CMK (cell line): ENCODE measurements at regions not wholly inside any gene's neighbourhood (a gene's known extent, or its start where the extent isn't known, plus 50 kb on each side); places are given as distances from the start of the nearest gene placed in this dataset.

Experiments used
- DNase-seq: peaks from one replicate; pipeline ENCODE4 v3.0.0-alpha.2; 2010; ENCODE audit warnings: low read depth

DNA sequence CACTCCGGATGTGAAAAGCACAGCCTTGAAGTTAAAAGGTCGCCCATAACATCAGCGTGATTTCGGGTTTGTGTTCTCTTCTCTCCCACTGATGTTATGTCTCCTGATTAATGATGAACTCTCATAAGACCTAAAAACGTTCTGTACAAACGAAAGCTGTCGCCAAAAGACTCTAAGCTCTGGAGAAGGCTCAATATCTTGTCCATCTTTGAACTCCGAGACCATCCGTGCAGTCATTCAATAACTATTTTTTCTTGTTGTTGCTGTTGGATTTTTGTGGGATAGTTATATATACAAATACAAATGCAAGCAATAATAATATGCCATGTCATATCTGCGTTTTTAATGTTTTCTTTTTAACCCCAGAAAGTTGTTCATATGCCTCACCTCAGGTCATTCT is 291.8 kb upstream of the MARCKS start:
- no peak for DNase-seq

DNA sequence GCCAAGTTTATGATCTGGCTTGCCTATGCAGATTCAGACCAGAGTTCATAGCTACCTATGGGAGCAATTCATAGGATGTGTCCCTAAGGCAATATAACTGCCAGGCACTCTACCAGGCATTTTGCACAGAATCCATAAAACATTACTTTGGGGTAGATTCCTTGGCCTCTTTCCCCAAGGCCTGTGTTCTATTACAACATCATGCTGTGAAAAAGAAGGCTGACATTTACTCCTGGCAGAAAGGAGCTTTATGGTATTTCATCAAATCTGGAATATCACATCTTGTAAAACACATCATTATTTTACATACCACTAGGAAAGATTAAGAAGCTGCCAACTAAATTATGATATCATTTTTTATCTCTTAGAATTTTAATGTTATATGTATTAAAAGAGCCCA is 287.0 kb upstream of the MARCKS start:
- DNase-seq: no peak

DNA sequence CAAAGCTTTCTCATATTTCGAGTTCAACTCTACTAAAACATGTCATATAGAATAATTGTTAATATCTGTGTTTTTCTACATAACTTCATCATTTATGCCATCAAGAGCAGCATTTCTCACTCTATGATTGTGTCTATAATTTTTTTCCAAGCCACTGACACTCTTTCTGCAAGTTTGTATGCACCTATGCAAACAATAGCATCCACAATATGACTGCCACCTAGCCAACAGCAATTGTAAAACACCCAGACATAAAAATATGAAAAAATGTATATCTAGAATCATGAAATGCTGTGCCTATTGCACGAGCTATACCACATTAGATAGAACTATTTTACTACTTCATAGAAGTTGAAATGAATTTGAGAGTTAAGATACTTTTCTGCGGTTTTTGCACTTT is 286.5 kb upstream of the MARCKS start:
- DNase-seq: no peak

DNA sequence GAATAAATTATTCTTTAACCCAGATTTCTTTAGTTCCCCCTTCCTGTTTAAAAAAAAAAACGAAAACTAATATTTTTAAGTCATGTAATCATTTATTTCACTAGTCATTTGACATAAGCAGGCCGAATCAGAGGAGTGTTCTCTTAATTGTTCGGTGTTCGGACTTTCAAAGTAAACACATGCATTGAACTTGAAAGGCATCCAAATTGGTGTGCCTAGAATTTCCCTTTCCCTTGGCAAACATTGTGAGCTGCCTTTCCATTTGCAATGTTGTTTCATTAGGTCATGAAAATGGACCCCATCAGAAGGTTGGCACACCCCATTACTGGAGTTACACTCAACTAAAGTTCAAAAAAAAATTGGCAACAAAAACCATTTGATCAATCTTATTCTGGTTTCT is 283.0 kb upstream of the MARCKS start:
- no peak for DNase-seq

DNA sequence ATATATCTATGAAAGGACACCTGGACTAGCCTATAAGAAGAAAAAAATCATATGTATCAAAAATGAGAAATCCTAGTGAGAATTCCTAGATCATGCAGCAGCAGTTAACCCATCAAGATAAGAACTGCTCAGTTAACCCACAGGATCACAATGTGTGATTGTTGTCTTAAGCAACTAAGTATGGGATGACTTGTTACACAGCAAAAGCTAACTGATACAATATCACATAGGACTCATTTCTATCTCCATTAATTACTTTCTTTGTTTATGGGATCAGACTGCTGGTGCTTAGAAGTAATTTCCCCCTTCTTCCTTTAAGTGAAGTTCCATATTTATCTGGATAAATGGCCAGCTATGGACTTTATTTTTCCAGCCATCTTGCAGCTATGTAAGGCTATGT is 280.8 kb upstream of the MARCKS start:
- DNase-seq: no peak

DNA sequence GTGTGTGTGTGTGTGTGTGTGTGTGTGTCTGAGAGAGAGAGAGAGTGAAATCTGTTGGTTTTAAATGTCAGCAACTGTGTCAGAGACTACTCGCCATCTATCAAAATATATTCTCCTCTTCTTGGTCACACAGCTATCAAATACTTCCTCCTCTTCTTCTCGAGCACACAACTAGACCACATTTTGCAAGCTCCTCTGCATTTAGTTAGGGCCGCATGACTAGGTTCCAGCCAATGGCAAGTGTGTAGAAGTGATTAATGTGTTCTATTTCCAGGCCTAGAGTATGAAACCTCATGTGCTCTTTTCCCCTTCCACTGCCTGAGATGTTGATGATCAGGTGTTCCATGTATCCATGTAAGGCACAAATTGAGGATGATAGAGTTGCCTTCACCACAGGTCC is 278.5 kb upstream of the MARCKS start:
- DNase-seq: no peak

DNA sequence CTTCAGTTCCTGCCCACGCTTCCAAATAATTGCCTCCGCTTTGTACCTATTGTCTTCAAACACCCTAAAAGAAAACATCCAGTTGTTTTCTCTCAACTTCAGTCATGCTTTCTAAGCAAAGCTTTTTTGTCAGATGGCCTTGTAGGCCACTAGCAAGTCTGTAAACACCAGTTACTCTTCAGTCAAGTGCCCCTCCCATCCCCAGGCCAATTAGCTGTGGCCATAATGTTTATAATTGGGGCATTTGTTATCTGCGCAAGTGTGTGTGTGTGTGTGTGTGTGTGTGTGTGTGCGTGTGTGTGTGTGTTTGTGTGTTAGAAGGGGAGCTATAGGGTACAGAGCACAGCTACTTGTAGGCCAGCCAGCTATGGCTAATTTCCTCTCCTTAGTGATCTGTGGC is 272.4 kb upstream of the MARCKS start:
- DNase-seq: no peak

DNA sequence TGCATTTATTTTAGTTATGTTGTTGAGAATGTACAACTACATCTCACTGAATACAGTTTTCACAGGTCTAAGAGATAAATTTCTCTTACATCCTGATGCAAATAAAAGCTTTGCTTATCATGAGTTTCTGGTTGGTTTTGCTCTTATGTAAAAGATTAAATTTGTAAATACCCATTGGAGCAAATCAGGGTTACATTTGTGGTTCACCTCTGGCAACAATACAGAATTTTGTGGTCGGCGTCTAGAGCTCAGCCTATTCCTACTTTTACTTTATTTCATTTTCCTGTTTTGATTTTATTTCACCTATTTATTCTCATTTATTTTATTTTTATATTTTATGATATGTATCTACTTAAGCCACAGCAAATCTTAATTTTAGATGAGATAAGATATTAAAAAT is 271.9 kb upstream of the MARCKS start:
- DNase-seq: no peak

DNA sequence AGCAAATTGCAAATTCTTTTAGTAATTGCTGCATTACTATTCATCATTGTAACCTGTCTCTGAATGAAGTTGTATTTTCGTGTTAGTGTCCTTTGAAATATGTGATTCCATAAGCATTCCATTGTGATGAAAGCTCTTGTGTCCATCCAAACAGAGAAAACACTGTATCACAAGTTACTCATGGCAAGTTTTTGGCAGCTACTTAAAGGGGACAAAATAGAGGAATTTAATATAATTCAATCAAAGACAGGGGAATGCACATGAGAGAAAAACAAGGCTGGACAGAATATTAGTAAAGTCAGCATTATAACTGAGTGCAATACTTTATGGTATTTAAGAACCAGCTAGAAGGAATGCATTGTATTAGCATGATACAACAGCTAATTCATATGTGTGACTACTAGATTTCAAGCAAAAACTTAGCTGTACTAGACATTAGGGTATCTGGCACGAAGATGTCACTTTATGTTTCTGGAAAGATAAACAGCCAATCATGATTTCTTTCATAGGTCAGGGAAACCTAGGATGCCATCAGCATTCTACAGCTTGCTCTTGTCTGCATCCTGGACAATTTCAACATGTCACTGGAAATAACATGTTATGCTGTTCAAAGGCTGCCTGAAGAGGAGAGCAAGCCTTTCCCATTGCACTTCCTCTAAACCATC is 270.6 kb upstream of the MARCKS start:
- DNase-seq: no peak

DNA sequence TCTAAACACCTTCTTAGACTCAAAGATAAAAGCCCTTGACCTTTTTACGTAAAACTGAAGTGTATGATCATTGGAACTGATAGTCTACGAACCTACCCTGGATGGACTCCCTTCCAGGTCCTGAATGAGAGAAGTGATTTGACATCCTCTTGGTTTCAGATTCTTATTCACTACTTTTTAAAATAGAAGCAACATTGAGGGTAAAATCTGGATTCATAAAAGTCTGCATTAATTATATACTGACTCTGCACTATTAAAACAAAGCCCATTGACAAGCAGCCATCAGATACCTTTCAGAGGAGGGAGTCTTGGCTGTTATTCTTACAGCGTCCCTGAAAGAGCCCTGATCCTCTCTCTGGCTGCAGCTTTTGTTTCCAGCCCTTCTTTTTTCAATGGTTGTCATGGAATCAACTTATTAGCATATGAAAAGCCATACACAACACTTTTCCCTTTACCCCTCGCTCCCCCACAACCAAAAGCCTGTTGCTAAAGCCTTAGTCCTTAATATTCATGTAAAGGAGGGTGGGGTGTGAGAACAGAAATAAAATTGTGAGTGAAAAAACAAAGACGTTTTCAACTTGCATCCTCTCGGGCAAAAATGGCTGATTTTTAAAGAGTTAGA is 270.0 kb upstream of the MARCKS start:
- DNase-seq: no peak

DNA sequence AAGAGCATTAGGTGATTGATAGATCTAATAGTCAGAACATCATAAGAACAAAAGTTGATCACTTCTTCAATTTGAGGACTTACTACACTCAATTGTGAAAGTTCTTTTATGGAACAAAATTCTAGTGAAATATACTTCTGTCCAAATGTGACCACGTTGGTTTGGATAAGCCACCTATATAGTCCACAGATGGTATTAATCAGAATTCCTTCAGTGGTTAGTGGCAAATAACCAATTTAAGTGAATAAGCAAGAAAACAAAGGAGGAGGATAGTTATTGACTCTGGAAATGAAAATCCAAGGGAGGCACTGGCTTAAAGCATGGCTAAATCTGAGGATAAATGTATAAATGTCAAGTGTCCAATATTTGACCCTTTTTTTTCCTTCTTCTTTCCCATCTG is 268.5 kb upstream of the MARCKS start:
- no peak for DNase-seq

DNA sequence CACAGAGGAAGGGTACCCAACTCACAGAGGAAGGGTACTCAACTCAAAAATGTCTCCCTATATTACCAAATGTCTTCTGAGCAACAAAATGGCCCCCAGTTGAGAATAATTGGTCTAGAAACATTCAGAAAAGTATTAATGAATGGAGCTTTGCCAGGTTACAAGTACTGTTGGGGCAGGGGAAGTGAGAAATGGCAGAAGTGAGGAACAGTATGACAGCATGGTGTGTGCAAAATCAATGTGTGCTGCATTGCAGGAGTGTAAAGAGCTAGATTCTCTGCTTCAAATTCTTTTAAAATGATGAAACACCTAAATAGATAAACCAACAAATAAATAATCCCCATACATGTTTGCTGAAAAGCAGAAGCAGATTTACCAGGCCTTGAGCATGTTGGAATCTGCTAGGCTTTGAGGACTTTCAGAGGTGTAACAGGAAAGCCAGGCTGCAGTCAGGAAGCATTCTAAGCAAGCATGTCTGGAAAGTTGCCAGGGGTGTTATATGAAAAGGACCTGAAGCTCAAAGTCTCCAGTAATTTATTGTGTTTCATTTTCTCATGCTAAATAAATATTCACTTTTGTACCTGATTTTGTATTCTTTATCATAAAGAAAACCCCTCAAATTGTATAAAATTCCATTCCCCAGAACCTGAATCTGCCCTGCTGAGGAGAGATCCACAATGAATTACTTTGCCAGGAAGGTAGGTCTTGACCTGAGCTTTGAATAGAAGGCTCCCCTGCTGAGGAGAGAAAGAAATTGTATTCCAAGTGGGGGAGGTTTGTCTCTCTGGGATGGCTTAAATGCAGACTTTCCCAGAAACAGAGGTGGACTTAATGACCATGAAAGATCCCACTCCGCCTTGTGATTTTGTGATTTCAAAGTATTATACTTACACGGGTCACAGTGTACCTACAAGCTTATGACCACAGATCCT is 265.0 kb upstream of the MARCKS start:
- no peak for DNase-seq

DNA sequence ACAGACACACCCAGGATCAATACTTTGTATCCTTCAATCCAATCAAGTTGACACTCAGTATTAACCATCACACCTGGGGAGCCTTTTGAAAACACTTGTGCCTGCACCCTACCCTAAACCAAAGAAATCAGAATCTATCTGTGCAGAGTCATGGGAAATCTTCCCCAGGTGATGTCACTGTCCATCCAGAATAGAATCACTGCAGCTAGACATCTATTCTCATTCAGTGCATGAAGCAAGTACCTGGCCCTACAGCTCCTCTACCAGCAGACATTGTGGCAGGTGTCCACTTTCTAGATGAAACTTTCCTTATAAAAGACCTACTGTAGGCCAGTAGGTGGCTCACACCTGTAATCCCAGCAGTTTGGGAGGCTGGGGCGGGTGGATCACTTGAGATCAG is 262.4 kb upstream of the MARCKS start:
- no peak for DNase-seq

DNA sequence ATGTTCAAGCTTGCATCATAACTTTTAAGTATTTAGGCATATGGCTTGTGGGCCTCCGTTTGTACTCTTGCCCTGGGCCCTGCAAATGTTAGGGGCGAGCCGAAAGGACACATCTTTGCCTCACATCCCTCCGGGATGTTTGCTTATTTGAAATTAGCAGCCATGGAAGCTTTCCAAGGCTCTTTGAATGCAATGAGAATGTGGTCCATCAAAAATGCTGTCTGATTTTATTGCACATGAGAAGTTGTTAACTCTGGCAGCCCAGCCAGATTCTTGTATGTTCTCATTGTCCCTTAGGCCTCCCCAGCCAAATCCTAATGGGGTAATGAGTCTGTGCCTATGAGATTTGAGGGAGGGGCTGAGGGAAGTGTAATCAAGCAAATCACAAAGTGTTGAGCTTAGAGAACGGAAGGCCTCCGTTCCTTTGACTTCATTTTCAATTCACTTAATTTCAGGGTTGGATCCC is 261.2 kb upstream of the MARCKS start:
- DNase-seq: no peak

DNA sequence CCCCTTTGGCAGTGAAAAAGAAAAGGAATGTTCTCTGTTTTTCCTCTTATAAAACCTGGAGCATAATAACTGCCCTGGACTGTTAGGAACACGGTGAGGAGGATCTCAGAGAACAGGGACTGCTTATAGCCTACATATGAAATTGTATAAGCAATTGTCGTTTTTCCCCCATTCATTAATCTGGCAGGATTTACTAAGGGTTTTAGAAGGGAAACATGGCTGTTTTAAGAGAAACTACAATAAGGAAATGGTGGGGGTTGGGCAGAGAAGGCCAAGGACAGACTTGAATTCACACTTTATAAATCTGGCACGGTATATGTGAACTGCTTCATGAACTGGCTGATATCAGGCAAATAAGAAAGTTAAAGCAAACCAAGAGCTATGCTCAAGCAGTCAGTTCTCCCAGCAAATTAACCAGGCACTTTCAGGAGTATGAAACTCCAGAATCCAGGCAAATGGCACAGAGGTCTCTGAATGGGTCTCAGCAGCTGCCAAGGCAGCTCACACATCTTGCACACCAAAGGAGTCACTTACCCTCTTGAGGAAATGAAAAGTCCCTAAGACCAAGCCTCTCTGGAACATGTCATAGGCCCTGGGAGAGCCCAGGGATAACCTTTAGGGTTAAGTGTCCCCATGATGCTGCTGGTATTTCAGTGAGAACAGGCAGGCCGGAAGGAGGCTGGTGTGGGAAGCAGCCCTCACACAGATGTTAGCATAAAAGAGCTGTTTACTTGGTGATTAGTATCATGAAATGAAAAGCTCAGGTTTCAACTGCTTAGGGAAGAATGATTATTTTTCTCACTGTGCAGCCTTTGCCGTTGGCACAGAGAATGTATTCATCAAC is 260.5 kb upstream of the MARCKS start:
- DNase-seq: no peak

DNA sequence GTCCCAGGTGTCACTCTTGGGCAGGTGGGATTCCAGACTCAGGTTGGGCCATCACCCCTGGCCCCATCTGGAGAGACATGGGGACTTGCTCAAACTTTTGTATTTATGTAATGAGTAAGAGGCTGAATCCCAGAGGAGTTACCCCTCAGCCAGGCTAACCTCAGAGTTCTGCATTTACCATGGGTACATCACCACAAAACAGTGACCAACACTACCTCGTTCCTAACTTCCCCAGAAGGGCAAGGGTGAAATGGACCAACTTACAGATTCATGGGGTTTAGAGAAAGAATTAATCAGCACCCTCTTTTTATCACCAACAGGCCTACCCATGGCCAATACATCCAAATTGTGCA is 259.9 kb upstream of the MARCKS start:
- no peak for DNase-seq

DNA sequence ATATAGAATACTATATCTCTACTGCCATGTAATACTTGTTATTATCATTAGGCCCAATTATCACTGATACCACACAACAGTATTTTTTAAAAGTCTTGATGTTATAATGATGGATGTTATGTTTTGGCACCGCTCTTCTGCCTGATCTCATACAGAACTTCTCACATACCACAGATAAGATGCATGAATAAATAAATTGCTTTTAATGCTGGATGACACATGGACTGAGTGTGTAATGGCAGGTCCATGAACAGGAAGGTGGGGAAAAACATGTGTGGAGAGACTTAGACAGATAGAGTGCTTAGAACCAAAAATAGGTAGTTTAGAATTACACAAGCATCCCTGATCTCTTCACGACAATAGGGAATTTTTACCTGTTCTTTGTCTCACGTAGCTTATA is 258.4 kb upstream of the MARCKS start:
- no peak for DNase-seq

DNA sequence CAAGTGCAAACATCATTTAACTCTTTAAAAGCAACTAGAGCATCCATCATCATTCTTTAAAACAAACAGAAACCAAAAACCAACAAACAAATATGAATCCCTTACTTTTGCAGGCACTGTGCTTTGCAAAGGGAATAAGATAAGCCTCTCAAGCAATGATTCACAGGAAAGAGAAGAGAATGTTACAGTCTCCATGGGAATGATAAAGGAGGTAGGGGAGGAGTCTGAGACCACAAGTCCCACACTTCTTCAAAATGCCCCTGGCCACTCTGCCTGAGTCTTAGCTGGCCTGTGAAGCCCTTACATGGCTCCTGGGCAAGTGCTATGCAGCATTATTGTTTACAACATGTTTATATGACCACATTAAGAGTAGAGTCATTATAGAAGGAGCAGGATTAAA is 257.7 kb upstream of the MARCKS start:
- DNase-seq: peak; percentile 54

DNA sequence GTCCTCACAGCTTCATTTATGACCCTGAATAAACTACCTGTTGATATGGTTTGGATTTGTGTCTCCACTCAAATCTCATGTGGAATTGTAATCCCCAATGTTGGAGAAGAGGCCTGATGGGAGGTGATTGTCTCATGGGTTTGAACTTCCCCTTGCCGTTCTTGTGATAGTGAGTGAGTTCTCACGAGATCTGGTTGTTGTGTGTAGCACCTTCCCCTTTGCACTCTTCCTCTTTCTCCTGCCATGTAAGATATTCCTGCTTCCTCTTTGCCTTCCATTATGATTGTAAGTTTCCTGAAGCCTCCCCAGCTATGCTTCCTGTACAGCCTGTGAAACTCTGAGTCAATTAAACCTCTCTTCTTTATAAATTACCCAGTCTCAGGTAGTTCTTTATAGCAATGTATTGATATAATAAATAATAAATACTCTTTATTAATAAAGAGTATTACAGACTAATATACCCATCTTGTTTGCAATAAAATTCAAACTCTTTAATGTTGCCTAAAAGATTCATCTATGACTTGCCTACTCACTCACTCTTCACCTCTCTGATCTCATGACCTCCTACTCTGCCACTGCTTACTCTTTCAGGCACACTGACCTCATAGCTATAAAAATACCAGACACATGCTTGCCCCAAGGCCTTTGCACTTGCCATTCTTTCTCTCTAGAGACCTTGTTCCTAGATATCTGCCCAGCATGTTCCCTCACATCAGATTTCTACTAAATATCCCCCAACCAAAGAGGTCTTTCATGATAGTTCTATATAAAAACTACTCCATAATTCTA is 256.4 kb upstream of the MARCKS start:
- DNase-seq: peak; percentile 45

DNA sequence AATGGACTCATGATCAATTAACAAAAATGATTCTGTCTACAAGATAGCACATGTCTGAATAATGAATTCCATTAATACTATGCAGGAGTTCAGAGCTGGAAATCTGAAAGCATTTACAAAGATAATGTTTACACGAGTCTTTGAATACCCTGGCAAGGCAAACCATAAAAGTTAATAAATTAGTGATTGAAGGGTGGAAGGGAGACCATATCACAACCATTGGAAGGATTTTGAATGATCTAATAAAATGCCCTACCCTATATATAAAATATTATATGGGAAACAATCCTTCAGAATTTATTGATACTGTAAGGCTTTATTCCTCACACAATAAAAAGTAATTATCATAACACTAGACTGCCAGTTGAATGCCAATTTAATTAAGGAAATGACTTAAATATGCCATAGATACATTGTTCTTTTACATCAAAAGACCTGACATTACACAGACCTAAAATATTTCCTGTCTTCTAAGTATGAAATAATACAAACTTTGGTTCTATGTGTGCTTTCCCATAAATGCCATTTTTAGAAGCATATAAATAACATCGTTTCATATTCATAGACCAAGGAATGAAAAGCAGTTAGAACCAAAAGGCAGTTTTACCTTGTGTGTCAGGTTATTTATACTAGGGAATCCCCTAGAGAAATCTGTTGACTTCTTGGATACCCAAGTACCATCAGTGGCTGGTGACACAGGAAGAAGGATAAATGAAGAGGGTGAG is 249.2 kb upstream of the MARCKS start:
- no peak for DNase-seq
